Memory B cell (primary cell): ENCODE measurements at regions not wholly inside any gene's neighbourhood (a gene's known extent, or its start where the extent isn't known, plus 50 kb on each side); places are given as distances from the start of the nearest gene placed in this dataset.

Source experiments
- ATAC-seq: fragments of 150-1000 bp; cut with Tn5 transposase; 2 replicates; pipeline ENCODE4 v1.10.0; 2021; ENCODE audit warnings: low read depth, mild to moderate bottlenecking, moderate library complexity
- DNase-seq, 2 donors: peaks; one replicate each; pipeline ENCODE4 v3.0.0; 2022; ENCODE audit warnings: low spot score in 2 of 2
- H3K27ac Mint-ChIP-seq: one replicate; pipeline ENCODE4 v1.8.0; 2022; ENCODE audit warnings: mild to moderate bottlenecking, moderate library complexity, mixed read lengths
- H3K27me3 Mint-ChIP-seq: one replicate; pipeline ENCODE4 v1.8.0; 2022; ENCODE audit warnings: mixed read lengths
- H3K36me3 Mint-ChIP-seq: one replicate; pipeline ENCODE4 v1.8.0; 2022; ENCODE audit warnings: mild to moderate bottlenecking, mixed read lengths
- H3K4me1 Mint-ChIP-seq: one replicate; pipeline ENCODE4 v1.8.0; 2022; ENCODE audit warnings: mixed read lengths
- H3K4me3 Mint-ChIP-seq: one replicate; pipeline ENCODE4 v1.8.0; 2022; ENCODE audit warnings: mild to moderate bottlenecking, moderate library complexity, mixed read lengths
- H3K9me3 Mint-ChIP-seq: one replicate; pipeline ENCODE4 v1.8.0; 2022; ENCODE audit warnings: mixed read lengths

DNA sequence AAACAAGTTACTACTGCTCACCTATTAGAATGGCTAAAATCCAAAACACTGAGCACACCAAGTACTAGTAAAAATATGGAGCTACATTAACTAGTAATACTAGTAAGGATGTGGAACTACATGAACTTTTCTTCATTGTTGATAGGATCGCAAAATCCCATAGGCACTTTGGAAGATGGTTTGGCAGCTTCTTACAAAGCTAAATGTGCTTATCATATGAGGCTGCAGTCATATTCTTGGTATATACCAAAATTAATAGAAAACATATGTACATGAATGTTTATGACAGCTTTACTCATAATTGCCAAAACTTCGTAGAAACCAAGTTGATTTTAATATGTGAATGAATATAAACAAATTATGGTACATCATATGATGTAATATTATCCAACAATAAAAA is 366.8 kb upstream of the KCNMB2 start:
- no peaks in the 10 kb centered on the region for H3K36me3 Mint-ChIP-seq
- H3K4me1 Mint-ChIP-seq = no peaks in the 10 kb centered on the region
- no peak overlapping the region for H3K4me3 Mint-ChIP-seq
- H3K27me3 Mint-ChIP-seq = no peaks in the 10 kb centered on the region
- no peak for DNase-seq
- H3K9me3 Mint-ChIP-seq = peaks cover 2% of the 10 kb centered on the region
- no peak overlapping the region for H3K27ac Mint-ChIP-seq
- ATAC-seq = no peak

- ATAC-seq (no peak), DNase-seq (no peak)
- Mint-ChIP-seq H3K27ac (no peak overlapping the region), H3K9me3 (peaks cover under 1% of the 10 kb centered on the region), H3K4me1 (no peaks in the 10 kb centered on the region), H3K36me3 (no peaks in the 10 kb centered on the region), H3K27me3 (no peaks in the 10 kb centered on the region), H3K4me3 (no peak overlapping the region)
These were observed 365.3 kb upstream of the KCNMB2 start for GRCh38 chr3:178170698-178171535.

DNA sequence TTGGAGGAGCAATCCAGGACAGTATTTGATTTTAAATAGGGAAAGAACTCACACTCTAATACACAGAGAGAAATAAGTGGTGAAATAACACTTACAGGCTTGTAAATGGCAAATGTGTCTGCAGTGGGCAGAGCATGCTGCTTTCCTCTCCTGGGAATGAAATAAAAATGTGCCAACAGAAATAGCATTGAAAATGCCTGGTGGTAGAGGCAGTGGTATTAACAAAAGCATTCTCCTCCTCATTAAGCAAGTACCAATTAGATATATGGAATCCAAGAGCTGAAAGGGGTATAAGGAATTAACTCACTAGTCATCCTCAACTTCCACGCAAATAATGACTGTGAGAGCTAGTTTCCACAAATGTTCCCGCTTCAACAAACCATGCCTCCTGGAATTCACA is 364.1 kb upstream of the KCNMB2 start:
- Mint-ChIP-seq H3K36me3 (no peaks in the 10 kb centered on the region), H3K9me3 (no peaks in the 10 kb centered on the region), H3K27me3 (no peaks in the 10 kb centered on the region), H3K4me1 (no peaks in the 10 kb centered on the region), H3K27ac (no peak overlapping the region), H3K4me3 (no peak overlapping the region)
- no peak for ATAC-seq
- no peak for DNase-seq

DNA sequence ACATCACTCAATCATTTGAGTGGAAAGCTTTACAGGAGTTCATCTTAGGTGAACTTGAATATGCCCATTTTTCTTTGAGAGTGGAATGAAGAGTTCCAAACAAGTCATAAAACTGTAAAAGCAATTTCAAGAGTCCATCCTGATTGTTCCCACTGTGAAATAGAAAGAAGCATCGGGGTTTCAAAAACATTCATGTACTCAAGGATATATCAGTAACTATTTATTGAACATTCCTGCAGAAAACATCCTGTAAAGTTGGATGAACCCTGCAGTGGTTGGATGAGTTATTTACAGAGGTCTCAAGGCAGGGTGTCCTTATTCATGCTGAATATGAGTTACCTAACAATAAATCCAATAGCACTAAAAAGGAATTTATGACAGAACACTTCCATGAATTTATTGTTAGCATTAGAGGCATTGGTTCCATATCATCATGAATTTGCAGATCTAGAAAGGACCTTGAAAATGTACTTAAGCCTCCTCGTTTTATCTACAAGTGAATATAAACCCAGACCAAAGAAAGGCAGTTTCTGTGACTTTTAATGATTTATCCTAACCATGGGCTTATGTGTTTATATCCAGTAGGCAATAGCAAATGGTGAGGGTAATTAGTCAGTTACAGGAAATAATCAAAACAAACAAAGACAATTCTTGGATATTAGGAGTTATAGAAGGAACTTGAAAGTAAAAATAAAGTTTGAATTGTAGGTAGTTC is 361.9 kb upstream of the KCNMB2 start:
- no peak for ATAC-seq
- H3K36me3 Mint-ChIP-seq = no peaks in the 10 kb centered on the region

DNA sequence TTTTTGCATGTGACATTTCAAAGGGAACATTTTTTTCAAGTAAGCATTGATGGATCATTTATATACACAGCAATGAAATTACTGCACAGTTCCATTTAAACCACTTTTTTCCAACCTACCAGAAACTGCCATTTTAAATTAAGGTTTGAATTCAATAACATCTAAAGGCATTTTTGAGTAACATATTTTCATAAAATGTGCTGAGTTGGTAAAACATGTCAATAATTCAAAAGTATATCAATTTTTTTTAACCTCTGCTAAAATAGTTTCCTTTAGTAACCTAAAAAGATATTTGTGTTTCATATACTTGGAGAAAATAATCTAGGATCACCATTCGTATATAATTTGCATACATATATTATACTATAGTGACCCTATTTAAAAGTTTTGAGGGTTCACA is 355.1 kb upstream of the KCNMB2 start:
- DNase-seq = no peak

More for the DNA sequence above, 361.9 kb upstream of the KCNMB2 start:
- no peak overlapping the region for H3K27ac Mint-ChIP-seq
- H3K4me3 Mint-ChIP-seq = no peak overlapping the region
- H3K9me3 Mint-ChIP-seq = no peaks in the 10 kb centered on the region
- no peaks in the 10 kb centered on the region for H3K4me1 Mint-ChIP-seq
- no peak for DNase-seq
- H3K27me3 Mint-ChIP-seq = no peaks in the 10 kb centered on the region

GRCh38 chr3:178181784-178182183 is 354.5 kb upstream of the KCNMB2 start:
- Mint-ChIP-seq H3K4me1 (peaks cover 2% of the 10 kb centered on the region), H3K27ac (no peak overlapping the region), H3K36me3 (no peaks in the 10 kb centered on the region), H3K4me3 (no peak overlapping the region), H3K27me3 (peaks cover 5% of the 10 kb centered on the region), H3K9me3 (peaks cover 2% of the 10 kb centered on the region)
- DNase-seq = no peak
- ATAC-seq = no peak

More for the DNA sequence above, 355.1 kb upstream of the KCNMB2 start:
- no peak overlapping the region for H3K4me3 Mint-ChIP-seq
- no peaks in the 10 kb centered on the region for H3K9me3 Mint-ChIP-seq
- no peaks in the 10 kb centered on the region for H3K36me3 Mint-ChIP-seq
- peaks cover 2% of the 10 kb centered on the region for H3K27me3 Mint-ChIP-seq
- H3K27ac Mint-ChIP-seq = no peak overlapping the region
- no peak for ATAC-seq
- H3K4me1 Mint-ChIP-seq = peaks cover 2% of the 10 kb centered on the region

DNA sequence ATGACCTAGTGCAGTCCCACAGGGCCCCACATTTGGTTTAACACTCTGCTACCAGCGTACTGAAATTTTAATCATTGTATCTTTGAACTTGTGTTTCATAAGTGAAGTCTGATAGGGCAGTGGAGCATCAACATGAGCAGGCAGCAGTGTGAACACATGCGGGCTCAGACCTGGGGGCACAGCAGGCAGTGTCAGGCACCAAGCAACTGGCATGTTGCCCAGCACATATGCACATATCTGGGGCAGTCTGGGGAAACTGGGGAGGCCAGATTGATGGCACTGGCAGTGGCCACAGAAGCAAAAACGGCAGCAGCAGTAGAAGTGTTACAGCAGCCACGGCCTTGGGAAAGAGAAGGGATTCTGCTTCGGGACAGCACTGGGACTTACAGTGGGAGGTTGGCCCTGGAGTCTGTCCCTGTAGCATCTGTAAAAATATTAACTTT is 353.9 kb upstream of the KCNMB2 start:
- Mint-ChIP-seq H3K4me3 (no peak overlapping the region), H3K27me3 (peaks cover 5% of the 10 kb centered on the region), H3K9me3 (peaks cover 2% of the 10 kb centered on the region), H3K27ac (no peak overlapping the region), H3K36me3 (no peaks in the 10 kb centered on the region), H3K4me1 (peaks cover 2% of the 10 kb centered on the region)
- DNase-seq (no peak), ATAC-seq (no peak)

DNA sequence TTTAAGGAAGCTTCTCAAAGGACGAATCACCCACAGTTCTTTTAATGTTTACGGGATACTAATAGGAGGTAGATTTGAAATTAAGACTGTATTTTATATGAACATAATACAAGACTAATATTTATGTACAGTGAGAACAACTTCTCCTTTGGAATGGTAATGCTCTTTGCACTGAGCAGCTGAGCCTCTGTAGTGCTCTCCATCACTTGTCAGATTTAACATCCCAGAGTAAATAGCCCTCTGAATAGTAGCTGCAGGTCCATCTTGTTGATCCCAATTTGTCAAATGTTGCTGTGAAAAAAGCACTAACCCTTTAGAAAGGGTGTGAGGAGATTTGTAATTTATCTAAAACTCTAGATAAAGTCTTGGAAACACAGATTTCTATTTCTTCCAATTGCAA is 351.4 kb upstream of the KCNMB2 start:
- Mint-ChIP-seq H3K9me3 (peaks cover 2% of the 10 kb centered on the region), H3K36me3 (no peaks in the 10 kb centered on the region), H3K27ac (no peak overlapping the region), H3K27me3 (peaks cover 7% of the 10 kb centered on the region), H3K4me3 (no peak overlapping the region), H3K4me1 (no peaks in the 10 kb centered on the region)
- DNase-seq = no peak
- no peak for ATAC-seq

DNA sequence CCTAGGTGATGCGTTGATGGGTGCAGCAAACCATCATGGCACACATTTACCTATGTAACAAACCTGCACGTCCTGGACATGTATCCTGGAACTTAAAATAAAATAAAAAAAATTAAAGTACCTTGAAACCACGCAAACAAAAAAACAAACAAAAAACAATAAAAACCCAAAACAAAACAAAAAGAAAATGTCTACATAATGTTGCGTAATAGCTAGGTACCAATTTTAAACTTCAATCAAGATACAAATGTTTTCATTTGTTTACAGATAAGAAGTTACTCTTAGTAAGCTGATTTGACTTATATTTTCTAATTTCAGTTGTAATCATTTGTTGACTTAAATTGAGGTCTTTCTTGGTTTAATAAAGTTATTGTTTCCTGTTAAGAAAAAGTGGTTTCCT is 349.6 kb upstream of the KCNMB2 start:
- Mint-ChIP-seq H3K27me3 (peaks cover 7% of the 10 kb centered on the region), H3K27ac (no peak overlapping the region), H3K4me1 (no peaks in the 10 kb centered on the region), H3K9me3 (peaks cover 2% of the 10 kb centered on the region), H3K4me3 (no peak overlapping the region), H3K36me3 (no peaks in the 10 kb centered on the region)
- DNase-seq = no peak
- ATAC-seq = no peak

GRCh38 chr3:178189854-178190253 is 346.4 kb upstream of the KCNMB2 start:
- Mint-ChIP-seq H3K9me3 (peaks cover 2% of the 10 kb centered on the region), H3K27me3 (peaks cover 4% of the 10 kb centered on the region), H3K36me3 (no peaks in the 10 kb centered on the region)

DNA sequence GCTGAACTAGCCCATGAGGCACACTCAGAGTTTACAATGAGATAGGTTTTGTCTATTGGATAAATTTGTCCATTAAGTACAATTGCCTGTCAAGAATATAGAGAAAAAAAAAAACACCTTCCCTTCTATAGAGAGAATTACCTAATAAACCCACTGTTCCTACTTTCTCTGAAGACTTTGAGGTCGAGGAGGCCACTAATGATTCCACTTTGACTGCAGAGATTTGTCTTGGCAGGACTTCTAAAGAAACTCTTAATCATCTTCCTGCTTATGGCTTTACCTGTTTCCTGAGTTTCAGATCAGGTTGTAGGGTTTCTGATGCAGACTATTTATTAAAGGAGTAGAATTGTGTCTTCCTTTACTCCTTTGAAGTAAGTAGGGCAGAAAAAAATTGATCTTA is 342.4 kb upstream of the KCNMB2 start:
- no peak overlapping the region for H3K4me3 Mint-ChIP-seq
- ATAC-seq = no peak

More at GRCh38 chr3:178189854-178190253, 346.4 kb upstream of the KCNMB2 start:
- DNase-seq (no peak), ATAC-seq (no peak)
- Mint-ChIP-seq H3K4me1 (no peaks in the 10 kb centered on the region), H3K27ac (no peak overlapping the region), H3K4me3 (no peak overlapping the region)

DNA sequence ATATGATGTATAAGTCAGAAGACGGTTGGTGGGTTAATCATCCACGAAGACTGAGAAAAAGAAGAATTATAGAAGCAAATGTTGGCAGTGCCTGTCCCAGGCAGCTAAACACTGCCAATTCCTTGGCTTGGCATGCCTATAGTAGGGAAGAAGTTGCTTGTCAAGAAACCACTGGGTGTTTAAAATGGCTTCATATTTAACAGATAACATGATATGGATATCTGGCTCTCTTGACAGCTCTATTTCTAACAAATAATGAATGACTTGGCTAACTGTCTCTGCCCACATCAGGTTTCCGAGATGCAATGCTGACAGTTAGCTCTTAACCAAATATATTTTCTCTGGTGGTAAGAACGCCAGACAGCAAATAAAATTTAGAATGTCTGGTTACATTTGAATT is 341.7 kb upstream of the KCNMB2 start:
- no peaks in the 10 kb centered on the region for H3K36me3 Mint-ChIP-seq

More for the DNA sequence above, 342.4 kb upstream of the KCNMB2 start:
- Mint-ChIP-seq H3K4me1 (no peaks in the 10 kb centered on the region), H3K36me3 (no peaks in the 10 kb centered on the region), H3K27ac (no peak overlapping the region), H3K9me3 (no peaks in the 10 kb centered on the region), H3K27me3 (peaks cover 1% of the 10 kb centered on the region)
- DNase-seq = no peak

DNA sequence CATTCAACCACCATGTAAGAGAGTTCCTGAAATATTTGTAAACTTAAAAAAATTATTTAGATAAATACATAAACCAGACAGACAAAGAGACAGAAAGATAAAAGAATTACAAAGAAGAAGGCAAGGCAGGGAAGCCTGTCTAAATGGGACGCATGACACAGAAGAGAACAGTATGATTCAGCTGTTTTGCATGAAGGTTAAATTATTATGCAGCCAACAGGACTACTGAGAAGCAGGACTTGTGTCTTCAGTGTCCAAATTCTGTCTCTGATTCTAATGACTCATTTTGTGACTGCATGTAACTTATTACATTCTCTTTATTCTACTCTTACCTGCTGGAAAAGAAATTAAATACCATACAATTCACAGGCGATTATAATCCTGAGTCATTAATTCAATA is 340.4 kb upstream of the KCNMB2 start:
- Mint-ChIP-seq H3K4me1 (no peaks in the 10 kb centered on the region), H3K4me3 (no peak overlapping the region), H3K27ac (no peak overlapping the region), H3K9me3 (no peaks in the 10 kb centered on the region), H3K36me3 (no peaks in the 10 kb centered on the region), H3K27me3 (peaks cover 1% of the 10 kb centered on the region)
- ATAC-seq = no peak
- no peak for DNase-seq

More for the DNA sequence above, 341.7 kb upstream of the KCNMB2 start:
- DNase-seq (no peak), ATAC-seq (no peak)
- H3K4me3 Mint-ChIP-seq = no peak overlapping the region
- H3K27me3 Mint-ChIP-seq = peaks cover 1% of the 10 kb centered on the region
- H3K9me3 Mint-ChIP-seq = no peaks in the 10 kb centered on the region
- no peak overlapping the region for H3K27ac Mint-ChIP-seq
- H3K4me1 Mint-ChIP-seq = no peaks in the 10 kb centered on the region

- ATAC-seq (no peak), DNase-seq (no peak)
- Mint-ChIP-seq H3K4me1 (no peaks in the 10 kb centered on the region), H3K27ac (no peak overlapping the region), H3K36me3 (no peaks in the 10 kb centered on the region), H3K27me3 (peaks cover 1% of the 10 kb centered on the region), H3K9me3 (no peaks in the 10 kb centered on the region), H3K4me3 (no peak overlapping the region)
These were observed 337.9 kb upstream of the KCNMB2 start for GRCh38 chr3:178198329-178198728.
